DND-41 (cell line): ENCODE measurements at regions not wholly inside any gene's neighbourhood (a gene's known extent, or its start where the extent isn't known, plus 50 kb on each side); places are given as distances from the start of the nearest gene placed in this dataset.
"Not testable (repeated sequence)": the region's sequence is repeated elsewhere in the genome, so short reads cannot be mapped to it uniquely, and the experiment has no call there.

Experiments used
- CTCF ChIP-seq: IDR thresholded peaks from 2 replicates; pipeline ENCODE4 v1.5.1; 2012; ENCODE audit warnings: borderline replicate concordance, low read length, moderate library complexity, mild to moderate bottlenecking; ENCODE audit not compliant: poor library complexity, severe bottlenecking; ENCODE audit errors: extremely low read depth
- EZH2 ChIP-seq: IDR thresholded peaks from 3 replicates; pipeline ENCODE4 v1.6.1; 2012; ENCODE audit warnings: borderline replicate concordance, low read depth, mild to moderate bottlenecking, moderate library complexity, low read length, inconsistent platforms; ENCODE audit not compliant: severe bottlenecking

GRCh38 chr6:159538031-159538430 is 155.0 kb downstream of the SOD2 start:
- TF ChIP-seq CTCF, EZH2: not testable (repeated sequence)
